Endodermal cell (in vitro differentiated cells): ENCODE measurements at regions not wholly inside any gene's neighbourhood (a gene's known extent, or its start where the extent isn't known, plus 50 kb on each side); places are given as distances from the start of the nearest gene placed in this dataset.

Experiments used
- DNase-seq: peaks from one replicate; pipeline ENCODE4 v3.0.0-alpha.2; 2017
- H3K27ac ChIP-seq: 2 replicates; pipeline ENCODE4 v1.5.1; 2013; ENCODE audit warnings: mild to moderate bottlenecking, low read depth, low read length, moderate library complexity
- H3K27me3 ChIP-seq: 2 replicates; pipeline ENCODE4 v1.6.1; 2013; ENCODE audit warnings: mild to moderate bottlenecking, low read length, moderate library complexity; ENCODE audit not compliant: insufficient read depth, control insufficient read depth, poor library complexity, severe bottlenecking
- H3K36me3 ChIP-seq: 2 replicates; pipeline ENCODE4 v1.7.0; 2013; ENCODE audit warnings: mild to moderate bottlenecking, low read length, moderate library complexity; ENCODE audit not compliant: control insufficient read depth, insufficient read depth
- H3K4me1 ChIP-seq: one replicate; pipeline ENCODE4 v1.7.0; 2013; ENCODE audit warnings: low read length; ENCODE audit not compliant: control insufficient read depth, insufficient read depth
- H3K4me3 ChIP-seq: 2 replicates; pipeline ENCODE4 v1.5.1; 2013; ENCODE audit warnings: mild to moderate bottlenecking, low read length, moderate library complexity
- H3K9ac ChIP-seq: 2 replicates; pipeline ENCODE4 v1.6.1; 2013; ENCODE audit warnings: mild to moderate bottlenecking, low read length, moderate library complexity; ENCODE audit not compliant: poor library complexity, severe bottlenecking; ENCODE audit errors: extremely low read depth
- H3K9me3 ChIP-seq: 2 replicates; pipeline ENCODE4 v1.6.1; 2013; ENCODE audit warnings: mild to moderate bottlenecking, low read length, moderate library complexity; ENCODE audit not compliant: control insufficient read depth
- H3K27ac Mint-ChIP-seq: 2 replicates; pipeline ENCODE4 v1.8.0; 2020; ENCODE audit warnings: mixed read lengths
- H3K27me3 Mint-ChIP-seq: 2 replicates; pipeline ENCODE4 v1.8.0; 2021; ENCODE audit warnings: mild to moderate bottlenecking, mixed read lengths; ENCODE audit not compliant: insufficient read depth
- H3K36me3 Mint-ChIP-seq: 2 replicates; pipeline ENCODE4 v1.8.0; 2020; ENCODE audit warnings: low read depth, mixed read lengths
- H3K4me1 Mint-ChIP-seq: 2 replicates; pipeline ENCODE4 v1.8.0; 2020; ENCODE audit warnings: mixed read lengths
- H3K4me3 Mint-ChIP-seq: 2 replicates; pipeline ENCODE4 v1.8.0; 2020; ENCODE audit warnings: mild to moderate bottlenecking, moderate library complexity, mixed read lengths
- H3K9me3 Mint-ChIP-seq: 2 replicates; pipeline ENCODE4 v1.8.0; 2020; ENCODE audit warnings: mild to moderate bottlenecking, mixed read lengths
- WGBS, 2 experiments: methylation state at CpG; one replicate each; pipeline versions ENCODE4 v1.1.5 to v1.1.7; 2013; ENCODE audit warnings: missing lambda C conversion rate in 2 of 2, mixed read lengths in 1 of 2; ENCODE audit not compliant: insufficient coverage in 1 of 2, insufficient read length in 1 of 2; 5-methylcytosine and 5-hydroxymethylcytosine counted together
- TF ChIP-seq, protein P1 (sequence below): fragments of 200-600 bp; sonication (generic); conservative IDR thresholded peaks from 2 replicates; pipeline ENCODE4 v1.5.0; 2021; ENCODE audit warnings: antibody characterized with exemption, mild to moderate bottlenecking

DNA sequence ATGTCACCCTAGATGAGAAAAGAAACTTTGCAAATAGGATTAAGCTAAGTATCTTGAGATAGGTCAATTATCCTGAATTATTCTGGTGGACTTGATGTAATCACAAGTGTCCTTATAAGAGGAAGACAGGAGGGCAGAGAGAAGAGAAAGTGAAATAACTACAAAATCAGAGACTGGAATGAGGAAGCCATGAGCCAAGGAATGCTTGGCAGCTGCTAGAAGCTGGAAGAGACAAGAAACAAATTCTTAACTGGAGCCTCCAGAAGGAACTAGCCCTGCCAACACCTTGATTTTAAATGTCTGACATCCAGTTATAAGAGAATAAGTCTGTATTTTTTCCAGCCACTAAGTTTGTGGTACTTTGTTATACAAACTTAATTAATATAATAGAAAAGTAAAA lies 480.0 kb downstream of the NR2F1-AS1 start:
- Mint-ChIP-seq H3K4me1 (no peaks in the 10 kb centered on the region), H3K36me3 (no peaks in the 10 kb centered on the region), H3K9me3 (no peaks in the 10 kb centered on the region), H3K27me3 (no peaks in the 10 kb centered on the region), H3K27ac (no peak overlapping the region), H3K4me3 (no peak overlapping the region)
- no peaks in the 10 kb centered on the region for H3K9me3 ChIP-seq
- TF ChIP-seq, protein P1, sequence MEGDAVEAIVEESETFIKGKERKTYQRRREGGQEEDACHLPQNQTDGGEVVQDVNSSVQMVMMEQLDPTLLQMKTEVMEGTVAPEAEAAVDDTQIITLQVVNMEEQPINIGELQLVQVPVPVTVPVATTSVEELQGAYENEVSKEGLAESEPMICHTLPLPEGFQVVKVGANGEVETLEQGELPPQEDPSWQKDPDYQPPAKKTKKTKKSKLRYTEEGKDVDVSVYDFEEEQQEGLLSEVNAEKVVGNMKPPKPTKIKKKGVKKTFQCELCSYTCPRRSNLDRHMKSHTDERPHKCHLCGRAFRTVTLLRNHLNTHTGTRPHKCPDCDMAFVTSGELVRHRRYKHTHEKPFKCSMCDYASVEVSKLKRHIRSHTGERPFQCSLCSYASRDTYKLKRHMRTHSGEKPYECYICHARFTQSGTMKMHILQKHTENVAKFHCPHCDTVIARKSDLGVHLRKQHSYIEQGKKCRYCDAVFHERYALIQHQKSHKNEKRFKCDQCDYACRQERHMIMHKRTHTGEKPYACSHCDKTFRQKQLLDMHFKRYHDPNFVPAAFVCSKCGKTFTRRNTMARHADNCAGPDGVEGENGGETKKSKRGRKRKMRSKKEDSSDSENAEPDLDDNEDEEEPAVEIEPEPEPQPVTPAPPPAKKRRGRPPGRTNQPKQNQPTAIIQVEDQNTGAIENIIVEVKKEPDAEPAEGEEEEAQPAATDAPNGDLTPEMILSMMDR = no peak
- no peaks in the 10 kb centered on the region for H3K4me1 ChIP-seq
- DNase-seq = no peak
- H3K36me3 ChIP-seq = no peaks in the 10 kb centered on the region
- H3K27ac ChIP-seq = no peak overlapping the region
- no peak overlapping the region for H3K9ac ChIP-seq
- no peaks in the 10 kb centered on the region for H3K27me3 ChIP-seq
- H3K4me3 ChIP-seq = no peak overlapping the region

GRCh38 chr5:93100428-93100827 lies 480.6 kb downstream of the NR2F1-AS1 start:
- Mint-ChIP-seq H3K4me1 (no peaks in the 10 kb centered on the region), H3K4me3 (no peak overlapping the region), H3K27ac (no peak overlapping the region), H3K27me3 (no peaks in the 10 kb centered on the region), H3K36me3 (no peaks in the 10 kb centered on the region), H3K9me3 (no peaks in the 10 kb centered on the region)
- Histone ChIP-seq H3K36me3 (no peaks in the 10 kb centered on the region), H3K27ac (no peak overlapping the region), H3K4me3 (no peak overlapping the region), H3K27me3 (no peaks in the 10 kb centered on the region), H3K4me1 (no peaks in the 10 kb centered on the region), H3K9ac (no peak overlapping the region), H3K9me3 (no peaks in the 10 kb centered on the region)
- TF ChIP-seq, protein P1 = no peak
- DNase-seq = no peak

DNA sequence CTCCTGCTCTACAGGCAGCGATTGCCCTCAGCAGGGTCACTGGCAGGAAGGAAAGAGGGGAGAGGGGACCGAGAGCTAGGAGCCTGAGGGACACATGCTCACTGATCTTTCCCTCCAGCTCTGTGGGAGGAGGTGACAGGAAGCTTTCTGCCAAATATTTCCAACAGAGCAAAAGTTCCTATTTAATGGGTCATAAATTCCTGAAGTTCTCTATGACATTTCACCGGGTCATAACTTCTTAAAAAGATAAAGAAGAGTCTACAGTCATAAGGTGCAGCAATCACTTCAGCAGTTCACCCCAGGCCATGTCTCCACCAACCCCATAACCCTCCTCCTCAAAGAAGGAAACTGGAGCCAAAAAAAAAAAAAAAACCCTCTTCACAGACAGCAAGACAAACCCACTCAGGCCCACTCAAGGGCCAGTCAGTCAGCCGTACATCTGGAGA lies 481.1 kb downstream of the NR2F1-AS1 start:
- Histone ChIP-seq H3K4me1 (no peaks in the 10 kb centered on the region), H3K4me3 (no peak overlapping the region), H3K27ac (no peak overlapping the region), H3K9ac (no peak overlapping the region), H3K36me3 (no peaks in the 10 kb centered on the region), H3K27me3 (no peaks in the 10 kb centered on the region), H3K9me3 (no peaks in the 10 kb centered on the region)
- Mint-ChIP-seq H3K4me3 (no peak overlapping the region), H3K27me3 (no peaks in the 10 kb centered on the region), H3K9me3 (no peaks in the 10 kb centered on the region), H3K4me1 (no peaks in the 10 kb centered on the region), H3K27ac (no peak overlapping the region), H3K36me3 (no peaks in the 10 kb centered on the region)
- DNase-seq = no peak
- 95 to 100% methylated on average over 1 to 3 of the region's 4 CpGs for WGBS, 2 experiments
- TF ChIP-seq, protein P1 = no peak
